ENCODE measurements at regions not wholly inside any gene's neighbourhood (a gene's known extent, or its start where the extent isn't known, plus 50 kb on each side); places are given as distances from the start of the nearest gene placed in this dataset.

GRCh38 chr2:100212850-100213249 lies 70.5 kb upstream of the AFF3 start:
- TF ChIP-seq CTCF (IDR thresholded peaks at IDR 0.05; ENCODE audit: insufficient read depth, low read depth, low read length, missing control alignments): no peak
- no peak for DNase-seq (ENCODE audit: low read depth)
- no peak overlapping the region for H3K4me3 ChIP-seq (ENCODE audit: low read length)

GRCh38 chr2:100211521-100211920 lies 69.1 kb upstream of the AFF3 start:
- H3K4me3 ChIP-seq (ENCODE audit: low read length): no peak overlapping the region
- DNase-seq (ENCODE audit: low read depth): no peak
- TF ChIP-seq CTCF (IDR thresholded peaks at IDR 0.05; ENCODE audit: insufficient read depth, low read depth, low read length, missing control alignments): no peak

GRCh38 chr2:100208141-100208770 lies 65.9 kb upstream of the AFF3 start:
- no peak overlapping the region for H3K4me3 ChIP-seq (ENCODE audit: low read length)
- TF ChIP-seq CTCF (IDR thresholded peaks at IDR 0.05; ENCODE audit: insufficient read depth, low read depth, low read length, missing control alignments): no peak
- no peak for DNase-seq (ENCODE audit: low read depth)

GRCh38 chr2:100207411-100207885 lies 65.1 kb upstream of the AFF3 start:
- DNase-seq (ENCODE audit: low read depth): no peak
- TF ChIP-seq CTCF (IDR thresholded peaks at IDR 0.05; ENCODE audit: insufficient read depth, low read depth, low read length, missing control alignments): no peak

GRCh38 chr2:100206731-100207255 lies 64.4 kb upstream of the AFF3 start:
- no peak for TF ChIP-seq CTCF (IDR thresholded peaks at IDR 0.05; ENCODE audit: insufficient read depth, low read depth, low read length, missing control alignments)
- DNase-seq (ENCODE audit: low read depth): no peak
- no peak overlapping the region for H3K4me3 ChIP-seq (ENCODE audit: low read length)

More at GRCh38 chr2:100207411-100207885, 65.1 kb upstream of the AFF3 start:
- H3K4me3 ChIP-seq (ENCODE audit: low read length): no peak overlapping the region

GRCh38 chr2:100205174-100205573 lies 62.8 kb upstream of the AFF3 start:
- no peak for TF ChIP-seq CTCF (IDR thresholded peaks at IDR 0.05; ENCODE audit: insufficient read depth, low read depth, low read length, missing control alignments)
- DNase-seq (ENCODE audit: low read depth): no peak
- H3K4me3 ChIP-seq (ENCODE audit: low read length): no peak overlapping the region

GRCh38 chr2:100202567-100202966 lies 60.2 kb upstream of the AFF3 start:
- no peak overlapping the region for H3K4me3 ChIP-seq (ENCODE audit: low read length)
- TF ChIP-seq CTCF (IDR thresholded peaks at IDR 0.05; ENCODE audit: insufficient read depth, low read depth, low read length, missing control alignments): no peak
- DNase-seq (ENCODE audit: low read depth): no peak

Data from epithelial cell of esophagus (primary cell).